ENCODE measurements at regions not wholly inside any gene's neighbourhood (a gene's known extent, or its start where the extent isn't known, plus 50 kb on each side); places are given as distances from the start of the nearest gene placed in this dataset.

DNA sequence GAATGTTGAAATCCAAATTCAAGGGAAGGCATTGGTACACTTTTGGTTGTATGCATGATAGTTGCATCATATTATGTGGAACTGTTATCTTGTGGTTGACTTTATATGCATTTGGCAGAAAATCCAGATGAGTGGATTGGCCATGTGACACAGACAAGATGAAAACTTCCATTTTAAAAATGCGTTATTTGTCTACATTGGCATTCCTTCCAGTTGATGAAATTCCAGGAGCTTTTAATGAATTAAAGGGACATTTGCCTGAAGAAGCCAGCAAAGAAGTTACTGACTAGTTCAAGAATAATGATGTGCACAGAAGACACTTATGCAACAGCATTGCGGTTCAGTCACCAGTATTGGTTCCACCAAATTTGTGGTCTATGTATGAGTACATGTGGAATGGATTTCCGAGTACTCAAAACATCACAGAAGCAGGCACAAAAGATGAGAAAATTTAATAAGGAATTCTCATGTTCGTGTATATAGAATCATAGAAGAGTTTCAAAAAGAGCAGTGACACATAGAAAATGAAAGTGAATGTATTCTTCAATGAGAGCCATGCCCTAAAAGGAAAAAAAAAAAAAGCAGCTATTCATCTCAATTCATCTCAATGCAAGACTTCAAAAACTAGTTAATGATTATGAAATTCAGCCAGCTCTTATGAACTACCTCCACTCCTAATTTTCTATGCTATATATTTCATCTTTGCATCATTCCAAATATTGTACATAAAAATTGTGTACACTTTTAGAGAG, 232.1 kb downstream of the RBM43 start:
- TF ChIP-seq, protein P1, sequence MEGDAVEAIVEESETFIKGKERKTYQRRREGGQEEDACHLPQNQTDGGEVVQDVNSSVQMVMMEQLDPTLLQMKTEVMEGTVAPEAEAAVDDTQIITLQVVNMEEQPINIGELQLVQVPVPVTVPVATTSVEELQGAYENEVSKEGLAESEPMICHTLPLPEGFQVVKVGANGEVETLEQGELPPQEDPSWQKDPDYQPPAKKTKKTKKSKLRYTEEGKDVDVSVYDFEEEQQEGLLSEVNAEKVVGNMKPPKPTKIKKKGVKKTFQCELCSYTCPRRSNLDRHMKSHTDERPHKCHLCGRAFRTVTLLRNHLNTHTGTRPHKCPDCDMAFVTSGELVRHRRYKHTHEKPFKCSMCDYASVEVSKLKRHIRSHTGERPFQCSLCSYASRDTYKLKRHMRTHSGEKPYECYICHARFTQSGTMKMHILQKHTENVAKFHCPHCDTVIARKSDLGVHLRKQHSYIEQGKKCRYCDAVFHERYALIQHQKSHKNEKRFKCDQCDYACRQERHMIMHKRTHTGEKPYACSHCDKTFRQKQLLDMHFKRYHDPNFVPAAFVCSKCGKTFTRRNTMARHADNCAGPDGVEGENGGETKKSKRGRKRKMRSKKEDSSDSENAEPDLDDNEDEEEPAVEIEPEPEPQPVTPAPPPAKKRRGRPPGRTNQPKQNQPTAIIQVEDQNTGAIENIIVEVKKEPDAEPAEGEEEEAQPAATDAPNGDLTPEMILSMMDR (IDR thresholded peaks at IDR 0.05; ENCODE audit: low read depth, low read length) = no peak
- no peak for TF ChIP-seq POLR2A (IDR thresholded peaks at IDR 0.05; ENCODE audit: extremely low read depth, insufficient read length)

All from NB4 (cell line).